Epidermal melanocyte (primary cell): ENCODE measurements at regions not wholly inside any gene's neighbourhood (a gene's known extent, or its start where the extent isn't known, plus 50 kb on each side); places are given as distances from the start of the nearest gene placed in this dataset.
"Not testable (repeated sequence)": the region's sequence is repeated elsewhere in the genome, so short reads cannot be mapped to it uniquely, and the experiment has no call there.

Experiments used
- DNase-seq: peaks from one replicate; pipeline ENCODE4 v3.0.0; 2011; ENCODE audit warnings: low spot score; ENCODE audit not compliant: insufficient read length

- no peak for DNase-seq
These were observed 160.7 kb downstream of the LEPR start for GRCh38 chr1:65581119-65581518.

GRCh38 chr1:65584399-65584798 lies 163.9 kb downstream of the LEPR start:
- DNase-seq = no peak

- DNase-seq = no peak
These were observed 169.8 kb downstream of the LEPR start for GRCh38 chr1:65590279-65590678.

- no peak for DNase-seq
These were observed 173.0 kb downstream of the LEPR start for GRCh38 chr1:65593516-65593915.

- no peak for DNase-seq
These were observed 175.3 kb downstream of the LEPR start for GRCh38 chr1:65595724-65596123.

- no peak for DNase-seq
These were observed 176.3 kb downstream of the LEPR start for GRCh38 chr1:65596768-65597167.

GRCh38 chr1:65605621-65606020 lies 185.2 kb downstream of the LEPR start:
- DNase-seq = no peak

GRCh38 chr1:65606426-65606825 lies 186.0 kb downstream of the LEPR start:
- no peak for DNase-seq

GRCh38 chr1:65613884-65614283 lies 178.8 kb upstream of the PDE4B start:
- DNase-seq = no peak

- no peak for DNase-seq
These were observed 176.8 kb upstream of the PDE4B start for GRCh38 chr1:65615859-65616258.

GRCh38 chr1:65621721-65622120 lies 171.0 kb upstream of the PDE4B start:
- not testable (repeated sequence) for DNase-seq

GRCh38 chr1:65623895-65624294 lies 168.8 kb upstream of the PDE4B start:
- no peak for DNase-seq

- DNase-seq = no peak
These were observed 167.2 kb upstream of the PDE4B start for GRCh38 chr1:65625528-65625927.

GRCh38 chr1:65626003-65626402 lies 166.7 kb upstream of the PDE4B start:
- DNase-seq = no peak

GRCh38 chr1:65629788-65630187 lies 162.9 kb upstream of the PDE4B start:
- DNase-seq = no peak

GRCh38 chr1:65630855-65631254 lies 161.8 kb upstream of the PDE4B start:
- no peak for DNase-seq

- no peak for DNase-seq
These were observed 160.5 kb upstream of the PDE4B start for GRCh38 chr1:65632235-65632634.

GRCh38 chr1:65640046-65640445 lies 152.6 kb upstream of the PDE4B start:
- DNase-seq = no peak

- DNase-seq = not testable (repeated sequence)
These were observed 143.5 kb upstream of the PDE4B start for GRCh38 chr1:65649185-65649584.

GRCh38 chr1:65650682-65651081 lies 142.0 kb upstream of the PDE4B start:
- no peak for DNase-seq

- not testable (repeated sequence) for DNase-seq
These were observed 138.2 kb upstream of the PDE4B start for GRCh38 chr1:65654526-65654925.

GRCh38 chr1:65657609-65658008 lies 135.1 kb upstream of the PDE4B start:
- DNase-seq = not testable (repeated sequence)

GRCh38 chr1:65658122-65658521 lies 134.6 kb upstream of the PDE4B start:
- DNase-seq = no peak

GRCh38 chr1:65668368-65668767 lies 124.3 kb upstream of the PDE4B start:
- no peak for DNase-seq
